Adrenal gland (tissue), 5 donors: ENCODE measurements at regions not wholly inside any gene's neighbourhood (a gene's known extent, or its start where the extent isn't known, plus 50 kb on each side); places are given as distances from the start of the nearest gene placed in this dataset.

Experiments used
- POLR2A ChIP-seq, 2 donors: fragments of 450-650 bp; IDR thresholded peaks; one replicate each; pipeline ENCODE4 v1.6.1; 2017; ENCODE audit warnings: antibody characterized with exemption in 2 of 2, mild to moderate bottlenecking in 2 of 2, moderate library complexity in 1 of 2
- TF ChIP-seq, protein P1 (sequence below), 6 experiments: fragments of 450-650 bp in 4 of 6; fragments of 200-600 bp in 2 of 6; sonication (generic) in 1 of 6; IDR thresholded peaks; 1 replicate in 5 of 6; 2 replicates in 1 of 6; pipeline versions ENCODE4 v1.5.1 to v1.8.0; 2016 to 2021; ENCODE audit warnings: antibody characterized with exemption in 6 of 6, mild to moderate bottlenecking in 2 of 6, moderate library complexity in 1 of 6
- donor health status: DM: no; HTN: no; CAD: no.

DNA sequence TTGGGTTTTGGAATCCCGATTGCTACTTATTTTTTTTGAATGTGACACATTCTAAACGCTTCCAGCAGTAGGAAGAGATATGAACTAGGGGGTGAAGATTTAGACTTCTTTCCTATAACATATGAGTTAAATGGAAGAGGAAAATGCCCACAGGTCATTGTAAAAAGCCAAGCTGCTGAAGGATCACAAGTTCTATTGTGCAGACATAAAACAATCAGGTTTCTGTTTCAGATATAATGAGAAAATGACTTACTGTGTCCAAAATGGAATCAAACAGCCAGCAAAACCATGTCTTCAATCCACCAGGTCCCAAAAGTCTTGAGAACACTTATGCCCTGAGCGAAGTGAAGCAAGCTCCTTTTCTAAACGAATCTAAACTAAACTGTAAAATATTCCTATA is 157.0 kb upstream of the SOX9 start:
- TF ChIP-seq, protein P1, sequence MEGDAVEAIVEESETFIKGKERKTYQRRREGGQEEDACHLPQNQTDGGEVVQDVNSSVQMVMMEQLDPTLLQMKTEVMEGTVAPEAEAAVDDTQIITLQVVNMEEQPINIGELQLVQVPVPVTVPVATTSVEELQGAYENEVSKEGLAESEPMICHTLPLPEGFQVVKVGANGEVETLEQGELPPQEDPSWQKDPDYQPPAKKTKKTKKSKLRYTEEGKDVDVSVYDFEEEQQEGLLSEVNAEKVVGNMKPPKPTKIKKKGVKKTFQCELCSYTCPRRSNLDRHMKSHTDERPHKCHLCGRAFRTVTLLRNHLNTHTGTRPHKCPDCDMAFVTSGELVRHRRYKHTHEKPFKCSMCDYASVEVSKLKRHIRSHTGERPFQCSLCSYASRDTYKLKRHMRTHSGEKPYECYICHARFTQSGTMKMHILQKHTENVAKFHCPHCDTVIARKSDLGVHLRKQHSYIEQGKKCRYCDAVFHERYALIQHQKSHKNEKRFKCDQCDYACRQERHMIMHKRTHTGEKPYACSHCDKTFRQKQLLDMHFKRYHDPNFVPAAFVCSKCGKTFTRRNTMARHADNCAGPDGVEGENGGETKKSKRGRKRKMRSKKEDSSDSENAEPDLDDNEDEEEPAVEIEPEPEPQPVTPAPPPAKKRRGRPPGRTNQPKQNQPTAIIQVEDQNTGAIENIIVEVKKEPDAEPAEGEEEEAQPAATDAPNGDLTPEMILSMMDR (IDR thresholded peaks at IDR 0.05), result no peak
- TF ChIP-seq POLR2A (IDR thresholded peaks at IDR 0.05), result no peak
